HepG2 (cell line): ENCODE measurements at regions not wholly inside any gene's neighbourhood (a gene's known extent, or its start where the extent isn't known, plus 50 kb on each side); places are given as distances from the start of the nearest gene placed in this dataset.

Experiments used
- ATAC-seq: fragments of 200-7000 bp; cut with Tn5 transposase; 3 replicates; pipeline ENCODE4 v1.9.1; 2020; ENCODE audit warnings: mild to moderate bottlenecking, moderate library complexity
- BruUV-seq: library from RNA; stranded (reverse); fragments of 400-500 nt; replicated peaks from 2 replicates; lab custom pipeline; 2021; lab: Mats Ljungman, UMichigan
- CTCF ChIA-PET: fragments of 300-600 bp; formaldehyde crosslinking; extraction: SDS; loops from one replicate; lab custom pipeline; 2021; ENCODE audit warnings: low total read pairs, inconsistent platforms, low intra/inter-chr PET ratio; lab: Yijun Ruan, JAX
- POLR2A ChIA-PET: fragments of 350-600 bp; sonication (Branson Sonifier 250); formaldehyde crosslinking; loops from one replicate; lab custom pipeline; 2020; ENCODE audit warnings: antibody characterized with exemption, inconsistent platforms; lab: Yijun Ruan, JAX
- DNase-seq: peaks from one replicate; pipeline ENCODE4 v3.0.0-alpha.2; 2015; ENCODE audit warnings: low spot score
- FAIRE-seq: peaks from 3 replicates; lab custom pipeline; 2011; peaks lifted over from hg19 to GRCh38; lab: Jason Lieb, UNC
- H2AFZ ChIP-seq: one replicate; pipeline ENCODE4 v1.6.1; 2011; ENCODE audit warnings: low read length, inconsistent platforms
- H3K27ac ChIP-seq: fragments of 300-600 bp; 3 replicates; pipeline ENCODE4 v1.8.0; 2011; ENCODE audit warnings: mixed run types, mild to moderate bottlenecking, mixed read lengths, low read length, inconsistent platforms; ENCODE audit not compliant: insufficient read depth; ENCODE audit errors: extremely low read length
- H3K27me3 ChIP-seq, 2 experiments: fragments of 200-600 bp in 1 of 2; 2 replicates in 1 of 2; 3 replicates in 1 of 2; pipeline versions ENCODE4 v1.6.0 to v1.8.0; 2011; ENCODE audit warnings: low read length in 2 of 2, mild to moderate bottlenecking in 2 of 2, moderate library complexity in 2 of 2, inconsistent platforms in 1 of 2; ENCODE audit not compliant: insufficient read depth in 2 of 2, control insufficient read depth in 1 of 2
- H3K36me3 ChIP-seq, 2 experiments: fragments of 200-600 bp in 1 of 2; replicated peaks in 1 of 2; 2 replicates in 1 of 2; 3 replicates in 1 of 2; pipeline versions ENCODE4 v1.5.1 to v1.8.0; 2011; ENCODE audit warnings: low read length in 2 of 2, inconsistent platforms in 1 of 2; ENCODE audit not compliant: insufficient read depth in 2 of 2, control insufficient read depth in 1 of 2
- H3K4me1 ChIP-seq: 2 replicates; pipeline ENCODE4 v1.5.1; 2012; ENCODE audit warnings: low read length, inconsistent platforms; ENCODE audit not compliant: insufficient read depth
- H3K4me2 ChIP-seq: 2 replicates; pipeline ENCODE4 v1.6.0; 2011; ENCODE audit warnings: low read depth, low read length, inconsistent platforms
- H3K4me3 ChIP-seq, 3 experiments: fragments of 200-600 bp in 1 of 3; sonication (generic), shearing (Covaris generic) in 1 of 3; replicated peaks in 1 of 3; 2 replicates each; pipeline ENCODE4 v1.5.1; 2011 to 2016; ENCODE audit warnings: low read length in 3 of 3, inconsistent platforms in 2 of 3, low read depth in 2 of 3, mild to moderate bottlenecking in 2 of 3, control low read depth in 1 of 3, mixed read lengths in 1 of 3; ENCODE audit not compliant: insufficient read depth in 1 of 3
- H3K79me2 ChIP-seq: one replicate; pipeline ENCODE4 v1.6.1; 2011; ENCODE audit warnings: low read length, inconsistent platforms; ENCODE audit not compliant: insufficient read depth
- H3K9ac ChIP-seq: 2 replicates; pipeline ENCODE4 v1.6.0; 2011; ENCODE audit warnings: mild to moderate bottlenecking, low read depth, low read length, inconsistent platforms; ENCODE audit not compliant: insufficient read depth
- H3K9me3 ChIP-seq: 2 replicates; pipeline ENCODE4 v1.5.1; 2012; ENCODE audit warnings: mild to moderate bottlenecking, low read length
- H4K20me1 ChIP-seq: 2 replicates; pipeline ENCODE4 v1.6.0; 2011; ENCODE audit warnings: inconsistent platforms, mild to moderate bottlenecking, low read length, moderate library complexity; ENCODE audit not compliant: insufficient read depth
- ETV6 ChIP-seq: sonication (generic); formaldehyde crosslinking; conservative IDR thresholded peaks from 2 replicates; pipeline ENCODE4 v1.4.0; 2020; ENCODE audit warnings: missing genetic modification reagents
- FOXC1 ChIP-seq: sonication (generic); formaldehyde crosslinking; IDR thresholded peaks from 2 replicates; pipeline ENCODE4 v1.8.0; 2022; ENCODE audit warnings: mild to moderate bottlenecking, missing genetic modification reagents, borderline replicate concordance
- HNF4A ChIP-seq: sonication (generic); formaldehyde crosslinking; IDR thresholded peaks from 2 replicates; pipeline ENCODE4 v1.4.0; 2020; ENCODE audit warnings: missing genetic modification reagents
- PAWR ChIP-seq: sonication (generic); formaldehyde crosslinking; IDR thresholded peaks from 2 replicates; pipeline ENCODE4 v1.4.0; 2020; ENCODE audit warnings: missing genetic modification reagents, mild to moderate bottlenecking, borderline replicate concordance
- SCMH1 ChIP-seq: sonication (generic); formaldehyde crosslinking; IDR thresholded peaks from 2 replicates; pipeline ENCODE4 v1.9.0; 2021; ENCODE audit warnings: missing genetic modification reagents, mild to moderate bottlenecking, borderline replicate concordance
- SSRP1 ChIP-seq: IDR thresholded peaks from 2 replicates; pipeline ENCODE4 v1.6.1; 2016; ENCODE audit warnings: control low read depth
- TSC22D2 ChIP-seq: sonication (generic); formaldehyde crosslinking; IDR thresholded peaks from 2 replicates; pipeline ENCODE4 v1.5.1; 2020; ENCODE audit warnings: missing genetic modification reagents, mild to moderate bottlenecking, borderline replicate concordance
- ZNF589 ChIP-seq: sonication (generic); formaldehyde crosslinking; conservative IDR thresholded peaks from 2 replicates; pipeline ENCODE4 v1.8.0; 2022; ENCODE audit warnings: mild to moderate bottlenecking, moderate library complexity, missing genetic modification reagents
- ZNF616 ChIP-seq: sonication (generic); formaldehyde crosslinking; IDR thresholded peaks from 2 replicates; pipeline ENCODE4 v1.5.0; 2020; ENCODE audit warnings: low read depth, mild to moderate bottlenecking, missing genetic modification reagents
- ZNF674 ChIP-seq: sonication (generic); formaldehyde crosslinking; IDR thresholded peaks from 2 replicates; pipeline ENCODE4 v1.5.0; 2020; ENCODE audit warnings: low read depth, mild to moderate bottlenecking, missing genetic modification reagents
- ZNF678 ChIP-seq: sonication (generic); formaldehyde crosslinking; IDR thresholded peaks from 2 replicates; pipeline ENCODE4 v1.4.0; 2020; ENCODE audit warnings: mild to moderate bottlenecking, missing genetic modification reagents
- WGBS: methylation state at CpG from one replicate; pipeline ENCODE4 v1.1.6; 2017; ENCODE audit warnings: low lambda C conversion rate; 5-methylcytosine and 5-hydroxymethylcytosine counted together
- in situ Hi-C: cut with HindIII; loops from 2 replicates; pipeline ENCODE4 v1.10.0; 2017; ENCODE audit warnings: low pct_unique_long_range_greater_than_20kb; ENCODE audit not compliant: extremely low pct_ligation_motif_present
- intact Hi-C: fragments of 100-400 bp; cut with micrococcal nuclease; formaldehyde crosslinking; loops from one replicate; pipeline ENCODE4 v1.10.0; 2022; ENCODE audit not compliant: unreplicated experiment
- TF ChIP-seq, protein P1 (sequence below): sonication (generic); formaldehyde crosslinking; IDR thresholded peaks from 2 replicates; pipeline ENCODE4 v1.4.0; 2020; ENCODE audit warnings: missing genetic modification reagents
- TF ChIP-seq, protein P2 (sequence below): sonication (generic); formaldehyde crosslinking; IDR thresholded peaks from 2 replicates; pipeline ENCODE4 v1.4.0; 2020; ENCODE audit warnings: missing genetic modification reagents, borderline replicate concordance

DNA sequence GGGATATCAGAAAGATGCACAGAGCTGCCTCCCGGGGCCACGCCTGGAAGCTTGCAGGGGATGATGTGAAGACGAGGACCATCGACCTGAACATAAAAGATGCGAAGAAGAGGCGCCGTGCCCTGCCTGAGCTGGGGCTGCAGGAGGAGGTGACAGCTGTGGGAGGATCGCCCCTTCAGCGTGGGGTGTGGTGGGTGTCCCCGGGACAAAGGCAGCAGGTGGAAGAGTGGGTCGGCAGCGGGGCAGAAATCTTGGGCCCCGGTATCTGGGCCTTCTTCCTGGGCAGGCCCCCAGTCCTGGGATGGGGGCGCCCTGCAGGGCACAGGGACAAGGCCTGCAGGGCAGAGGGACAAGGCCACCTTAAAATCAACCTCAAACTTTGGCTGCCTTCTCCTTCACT is 134.9 kb downstream of the OR13A1 start:
- no TSS peak for BruUV-seq
- no peak for FAIRE-seq
- POLR2A ChIA-PET, result no interaction called here

DNA sequence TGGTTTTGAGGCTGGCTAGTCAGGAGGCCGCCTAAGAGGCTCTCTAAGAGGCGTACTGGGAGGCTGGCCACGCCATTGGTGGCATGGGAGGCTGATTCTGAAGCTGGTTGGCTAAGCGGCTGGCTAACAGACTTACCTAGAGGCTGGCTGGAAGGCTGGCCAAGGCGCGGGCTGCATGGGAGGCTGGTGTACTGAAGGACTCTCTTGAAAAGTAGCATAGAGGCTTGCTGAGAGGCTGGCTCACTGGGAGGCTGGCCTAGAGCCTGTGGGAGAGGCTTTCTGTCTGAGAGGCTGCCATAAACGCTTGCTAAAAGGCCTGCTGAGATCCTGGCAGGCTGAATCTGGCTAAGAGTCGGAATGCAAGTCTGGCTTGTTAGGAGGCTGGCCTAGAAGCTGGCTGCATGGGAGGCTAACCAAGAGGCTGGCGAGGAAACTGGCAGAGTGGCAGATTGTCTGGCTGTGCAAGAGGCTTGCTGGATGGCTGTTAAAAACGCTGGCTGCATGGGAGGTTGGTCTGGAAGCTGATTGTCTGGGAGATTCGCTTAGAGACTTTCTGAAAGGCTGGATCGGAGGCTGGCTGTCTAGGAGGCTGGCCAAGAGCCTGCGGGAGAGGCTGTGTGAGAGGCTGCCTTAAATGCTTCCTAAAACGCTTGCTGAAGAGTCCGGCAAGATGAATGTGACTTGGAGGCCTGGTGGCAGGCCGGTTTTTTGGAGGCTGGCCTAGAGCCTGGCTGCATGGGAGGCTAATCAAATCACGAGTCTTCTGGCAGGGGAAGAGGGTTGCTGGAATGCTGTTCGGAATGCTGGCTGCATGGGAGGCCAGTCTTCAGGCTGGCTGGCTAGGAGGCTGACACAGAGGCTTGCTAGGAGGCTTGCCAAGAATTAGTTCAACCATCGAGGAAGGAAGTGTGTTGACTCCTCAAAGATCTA is 134.2 kb downstream of the OR13A1 start:
- Histone ChIP-seq H3K9ac (no peak overlapping the region), H3K4me3 (no peak overlapping the region), H3K27ac (no peak overlapping the region), H3K79me2 (no peaks in the 10 kb centered on the region), H3K36me3 (no peaks in the 10 kb centered on the region), H3K4me1 (no peaks in the 10 kb centered on the region), H2AFZ (no peak overlapping the region), H3K4me2 (no peak overlapping the region), H3K27me3 (peaks cover 0 to 11% of the 10 kb centered on the region in 2 experiments; a peak in 3 of 5 replicates), H3K9me3 (no peaks in the 10 kb centered on the region), H4K20me1 (no peaks in the 10 kb centered on the region)
- POLR2A ChIA-PET, result no interaction called here
- WGBS, result 35% methylated on average over 15 of the region's 19 CpGs
- intact Hi-C loops, result no loop called here
- CTCF ChIA-PET, result no interaction called here
- no peak for DNase-seq
- in situ Hi-C loops, result no loop called here
- no peak for ATAC-seq
- BruUV-seq, result no TSS peak
- no peak for FAIRE-seq
- TF ChIP-seq PAWR (CRISPR knock-in tag) (no peak), ZNF678 (CRISPR knock-in tag) (no peak), TSC22D2 (CRISPR knock-in tag) (no peak), HNF4A (CRISPR knock-in tag) (no peak), ETV6 (CRISPR knock-in tag) (no peak), ZNF616 (CRISPR knock-in tag) (no peak), ZNF589 (CRISPR knock-in tag) (no peak), ZNF674 (CRISPR knock-in tag) (no peak)
- TF ChIP-seq, protein P1, sequence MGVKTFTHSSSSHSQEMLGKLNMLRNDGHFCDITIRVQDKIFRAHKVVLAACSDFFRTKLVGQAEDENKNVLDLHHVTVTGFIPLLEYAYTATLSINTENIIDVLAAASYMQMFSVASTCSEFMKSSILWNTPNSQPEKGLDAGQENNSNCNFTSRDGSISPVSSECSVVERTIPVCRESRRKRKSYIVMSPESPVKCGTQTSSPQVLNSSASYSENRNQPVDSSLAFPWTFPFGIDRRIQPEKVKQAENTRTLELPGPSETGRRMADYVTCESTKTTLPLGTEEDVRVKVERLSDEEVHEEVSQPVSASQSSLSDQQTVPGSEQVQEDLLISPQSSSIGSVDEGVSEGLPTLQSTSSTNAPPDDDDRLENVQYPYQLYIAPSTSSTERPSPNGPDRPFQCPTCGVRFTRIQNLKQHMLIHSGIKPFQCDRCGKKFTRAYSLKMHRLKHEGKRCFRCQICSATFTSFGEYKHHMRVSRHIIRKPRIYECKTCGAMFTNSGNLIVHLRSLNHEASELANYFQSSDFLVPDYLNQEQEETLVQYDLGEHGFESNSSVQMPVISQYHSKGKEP (CRISPR knock-in tag), result no peak
- TF ChIP-seq, protein P2, sequence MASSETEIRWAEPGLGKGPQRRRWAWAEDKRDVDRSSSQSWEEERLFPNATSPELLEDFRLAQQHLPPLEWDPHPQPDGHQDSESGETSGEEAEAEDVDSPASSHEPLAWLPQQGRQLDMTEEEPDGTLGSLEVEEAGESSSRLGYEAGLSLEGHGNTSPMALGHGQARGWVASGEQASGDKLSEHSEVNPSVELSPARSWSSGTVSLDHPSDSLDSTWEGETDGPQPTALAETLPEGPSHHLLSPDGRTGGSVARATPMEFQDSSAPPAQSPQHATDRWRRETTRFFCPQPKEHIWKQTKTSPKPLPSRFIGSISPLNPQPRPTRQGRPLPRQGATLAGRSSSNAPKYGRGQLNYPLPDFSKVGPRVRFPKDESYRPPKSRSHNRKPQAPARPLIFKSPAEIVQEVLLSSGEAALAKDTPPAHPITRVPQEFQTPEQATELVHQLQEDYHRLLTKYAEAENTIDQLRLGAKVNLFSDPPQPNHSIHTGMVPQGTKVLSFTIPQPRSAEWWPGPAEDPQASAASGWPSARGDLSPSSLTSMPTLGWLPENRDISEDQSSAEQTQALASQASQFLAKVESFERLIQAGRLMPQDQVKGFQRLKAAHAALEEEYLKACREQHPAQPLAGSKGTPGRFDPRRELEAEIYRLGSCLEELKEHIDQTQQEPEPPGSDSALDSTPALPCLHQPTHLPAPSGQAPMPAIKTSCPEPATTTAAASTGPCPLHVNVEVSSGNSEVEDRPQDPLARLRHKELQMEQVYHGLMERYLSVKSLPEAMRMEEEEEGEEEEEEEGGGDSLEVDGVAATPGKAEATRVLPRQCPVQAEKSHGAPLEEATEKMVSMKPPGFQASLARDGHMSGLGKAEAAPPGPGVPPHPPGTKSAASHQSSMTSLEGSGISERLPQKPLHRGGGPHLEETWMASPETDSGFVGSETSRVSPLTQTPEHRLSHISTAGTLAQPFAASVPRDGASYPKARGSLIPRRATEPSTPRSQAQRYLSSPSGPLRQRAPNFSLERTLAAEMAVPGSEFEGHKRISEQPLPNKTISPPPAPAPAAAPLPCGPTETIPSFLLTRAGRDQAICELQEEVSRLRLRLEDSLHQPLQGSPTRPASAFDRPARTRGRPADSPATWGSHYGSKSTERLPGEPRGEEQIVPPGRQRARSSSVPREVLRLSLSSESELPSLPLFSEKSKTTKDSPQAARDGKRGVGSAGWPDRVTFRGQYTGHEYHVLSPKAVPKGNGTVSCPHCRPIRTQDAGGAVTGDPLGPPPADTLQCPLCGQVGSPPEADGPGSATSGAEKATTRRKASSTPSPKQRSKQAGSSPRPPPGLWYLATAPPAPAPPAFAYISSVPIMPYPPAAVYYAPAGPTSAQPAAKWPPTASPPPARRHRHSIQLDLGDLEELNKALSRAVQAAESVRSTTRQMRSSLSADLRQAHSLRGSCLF (CRISPR knock-in tag), result no peak

More for the DNA sequence above, 134.9 kb downstream of the OR13A1 start:
- no peak overlapping the region for H2AFZ ChIP-seq
- no peak overlapping the region for H3K27ac ChIP-seq
- CTCF ChIA-PET, result no interaction called here
- H3K4me2 ChIP-seq, result no peak overlapping the region
- no peaks in the 10 kb centered on the region for H3K4me1 ChIP-seq
- no peaks in the 10 kb centered on the region for H3K36me3 ChIP-seq
- intact Hi-C loops, result no loop called here
- peaks cover 0 to 11% of the 10 kb centered on the region in 2 experiments; a peak in 3 of 5 replicates for H3K27me3 ChIP-seq
- no peaks in the 10 kb centered on the region for H4K20me1 ChIP-seq
- WGBS, result 49% methylated on average over 12 of the region's 14 CpGs
- in situ Hi-C loops, result no loop called here
- H3K4me3 ChIP-seq, result no peak overlapping the region
- no peak overlapping the region for H3K9ac ChIP-seq
- DNase-seq, result no peak
- no peaks in the 10 kb centered on the region for H3K9me3 ChIP-seq
- no peak for TF ChIP-seq FOXC1 (CRISPR knock-in tag)
- TF ChIP-seq SSRP1, result no peak
- TF ChIP-seq SCMH1 (CRISPR knock-in tag), result no peak
- no peak for ATAC-seq
- H3K79me2 ChIP-seq, result no peaks in the 10 kb centered on the region
